NT2/D1 (cell line): ENCODE measurements at regions not wholly inside any gene's neighbourhood (a gene's known extent, or its start where the extent isn't known, plus 50 kb on each side); places are given as distances from the start of the nearest gene placed in this dataset.
"Not testable (repeated sequence)": the region's sequence is repeated elsewhere in the genome, so short reads cannot be mapped to it uniquely, and the experiment has no call there.

Source experiments
- DNase-seq: peaks from one replicate; pipeline ENCODE4 v3.0.0-alpha.2; 2011; ENCODE audit warnings: low read depth, low spot score
- H3K27me3 ChIP-seq: 2 replicates; pipeline ENCODE4 v1.6.0; 2011; ENCODE audit warnings: mild to moderate bottlenecking; ENCODE audit not compliant: insufficient read length, insufficient read depth
- H3K36me3 ChIP-seq: 2 replicates; pipeline ENCODE4 v1.6.1; 2011; ENCODE audit warnings: mild to moderate bottlenecking, low read length, mixed read lengths; ENCODE audit not compliant: insufficient read depth, insufficient read length
- H3K4me1 ChIP-seq: 2 replicates; pipeline ENCODE4 v1.5.1; 2011; ENCODE audit not compliant: insufficient read depth, insufficient read length
- H3K4me3 ChIP-seq: 2 replicates; pipeline ENCODE4 v1.5.1; 2011; ENCODE audit warnings: low read depth; ENCODE audit not compliant: insufficient read length
- H3K9ac ChIP-seq: 2 replicates; pipeline ENCODE4 v1.6.0; 2011; ENCODE audit warnings: low read depth; ENCODE audit not compliant: insufficient read length
- H3K9me3 ChIP-seq: 2 replicates; pipeline ENCODE4 v1.5.1; 2011; ENCODE audit warnings: mild to moderate bottlenecking, low read length; ENCODE audit not compliant: insufficient read depth
- SUZ12 ChIP-seq: IDR thresholded peaks from 2 replicates; pipeline ENCODE4 v1.6.1; 2011; ENCODE audit not compliant: insufficient read length, insufficient read depth; ENCODE audit errors: extremely low read depth
- YY1 ChIP-seq: IDR thresholded peaks from 2 replicates; pipeline ENCODE4 v1.6.1; 2011; ENCODE audit not compliant: insufficient read length, insufficient read depth
- ZNF274 ChIP-seq: IDR thresholded peaks from 2 replicates; pipeline ENCODE4 v1.6.1; 2011; ENCODE audit warnings: mild to moderate bottlenecking, low read depth, low read length

DNA sequence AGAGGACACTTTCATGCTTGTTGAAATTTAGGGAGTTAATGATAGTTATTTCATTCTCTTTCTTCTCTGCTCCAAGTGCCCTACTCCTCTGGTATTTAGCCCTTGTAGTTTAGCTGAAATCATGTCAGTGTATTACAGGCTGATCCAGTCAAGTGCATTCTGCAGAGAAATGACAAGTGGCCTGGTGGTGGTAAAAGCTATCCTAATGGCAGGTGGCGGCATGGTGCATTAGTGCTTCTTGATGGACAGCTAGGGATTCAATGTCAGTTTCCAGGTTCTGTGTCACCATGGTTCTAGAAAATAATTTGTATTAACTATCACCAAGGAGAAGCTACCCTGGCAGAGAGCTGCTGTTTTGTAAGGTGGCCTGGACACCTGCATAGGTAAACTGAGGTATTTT, 90.0 kb upstream of the BNIP2 start:
- Histone ChIP-seq H3K4me1 (peaks cover under 1% of the 10 kb centered on the region), H3K36me3 (no peaks in the 10 kb centered on the region), H3K9ac (no peak overlapping the region), H3K9me3 (no peaks in the 10 kb centered on the region), H3K27me3 (no peaks in the 10 kb centered on the region), H3K4me3 (no peak overlapping the region)
- DNase-seq: no peak
- TF ChIP-seq SUZ12 (no peak), ZNF274 (no peak), YY1 (no peak)

- H3K4me3 ChIP-seq: no peak overlapping the region
- H3K36me3 ChIP-seq: no peaks in the 10 kb centered on the region
- H3K27me3 ChIP-seq: no peaks in the 10 kb centered on the region
- H3K9ac ChIP-seq: no peak overlapping the region
- TF ChIP-seq SUZ12: no peak
- no peak for TF ChIP-seq YY1
- no peak for TF ChIP-seq ZNF274
- DNase-seq: no peak
- H3K9me3 ChIP-seq: no peaks in the 10 kb centered on the region
- H3K4me1 ChIP-seq: no peaks in the 10 kb centered on the region
These were observed 75.7 kb upstream of the BNIP2 start for GRCh38 chr15:59764775-59765174.

GRCh38 chr15:59762558-59762957, 73.4 kb upstream of the BNIP2 start:
- Histone ChIP-seq H3K9ac (no peak overlapping the region), H3K9me3 (no peaks in the 10 kb centered on the region), H3K36me3 (no peaks in the 10 kb centered on the region), H3K27me3 (no peaks in the 10 kb centered on the region), H3K4me1 (no peaks in the 10 kb centered on the region), H3K4me3 (no peak overlapping the region)
- TF ChIP-seq SUZ12 (no peak), ZNF274 (no peak), YY1 (no peak)
- peak; percentile 35 for DNase-seq

GRCh38 chr15:59760256-59760655, 71.1 kb upstream of the BNIP2 start:
- H3K27me3 ChIP-seq, H3K9ac ChIP-seq, H3K9me3 ChIP-seq, H3K36me3 ChIP-seq, H3K4me1 ChIP-seq, H3K4me3 ChIP-seq, DNase-seq: not testable (repeated sequence)

GRCh38 chr15:59751552-59752413, 62.7 kb upstream of the BNIP2 start:
- Histone ChIP-seq H3K27me3 (no peaks in the 10 kb centered on the region), H3K9me3 (no peaks in the 10 kb centered on the region), H3K4me1 (no peaks in the 10 kb centered on the region), H3K36me3 (no peaks in the 10 kb centered on the region), H3K4me3 (no peak overlapping the region), H3K9ac (no peak overlapping the region)
- peak; percentile 33 for DNase-seq
- no peak for TF ChIP-seq YY1
- no peak for TF ChIP-seq SUZ12
- TF ChIP-seq ZNF274: no peak

- no peaks in the 10 kb centered on the region for H3K36me3 ChIP-seq
- H3K4me3 ChIP-seq: no peak overlapping the region
- no peak overlapping the region for H3K9ac ChIP-seq
- H3K27me3 ChIP-seq: no peaks in the 10 kb centered on the region
- no peak for DNase-seq
- peaks cover 15% of the 10 kb centered on the region for H3K9me3 ChIP-seq
- TF ChIP-seq SUZ12 (no peak), YY1 (no peak), ZNF274 (no peak)
- no peaks in the 10 kb centered on the region for H3K4me1 ChIP-seq
These were observed 57.7 kb upstream of the BNIP2 start for GRCh38 chr15:59746777-59747176.

DNA sequence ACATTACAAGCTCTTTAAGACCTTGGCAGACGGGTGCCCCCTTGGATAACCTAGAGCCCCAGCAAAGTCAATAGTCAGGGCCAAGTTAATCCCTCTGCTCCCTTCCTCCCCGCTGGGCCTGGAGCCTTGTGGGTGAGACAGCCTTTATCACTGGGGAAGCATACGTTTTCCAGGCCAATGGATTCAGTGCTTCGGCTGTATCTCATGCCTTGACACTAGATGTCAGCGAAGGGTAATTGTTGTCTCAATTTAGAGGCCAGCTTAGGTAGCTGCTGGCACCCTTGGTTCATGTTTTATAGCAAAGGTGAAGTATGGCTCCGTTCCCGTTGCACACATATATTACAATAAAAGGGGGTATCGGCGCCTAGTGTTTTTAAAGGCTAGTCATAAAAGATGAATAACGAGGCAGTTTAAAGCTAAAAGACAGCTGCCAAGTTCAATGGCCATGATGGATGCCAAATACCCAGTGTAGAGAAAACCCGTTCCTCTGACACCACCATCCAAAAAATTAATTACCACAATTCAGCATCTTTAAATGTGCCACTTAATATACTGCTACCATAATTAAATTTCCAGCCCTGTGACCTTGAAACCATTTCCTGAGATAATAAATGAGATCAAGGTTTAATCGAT, 52.3 kb upstream of the BNIP2 start:
- DNase-seq: peak; percentile 27
- TF ChIP-seq YY1: no peak
- no peak for TF ChIP-seq ZNF274
- TF ChIP-seq SUZ12: no peak
- no peaks in the 10 kb centered on the region for H3K27me3 ChIP-seq
- H3K9ac ChIP-seq: no peak overlapping the region
- no peak overlapping the region for H3K4me3 ChIP-seq
- H3K36me3 ChIP-seq: no peaks in the 10 kb centered on the region
- H3K4me1 ChIP-seq: no peaks in the 10 kb centered on the region
- H3K9me3 ChIP-seq: peaks cover 15% of the 10 kb centered on the region
